ENCODE measurements at regions not wholly inside any gene's neighbourhood (a gene's known extent, or its start where the extent isn't known, plus 50 kb on each side); places are given as distances from the start of the nearest gene placed in this dataset.

DNA sequence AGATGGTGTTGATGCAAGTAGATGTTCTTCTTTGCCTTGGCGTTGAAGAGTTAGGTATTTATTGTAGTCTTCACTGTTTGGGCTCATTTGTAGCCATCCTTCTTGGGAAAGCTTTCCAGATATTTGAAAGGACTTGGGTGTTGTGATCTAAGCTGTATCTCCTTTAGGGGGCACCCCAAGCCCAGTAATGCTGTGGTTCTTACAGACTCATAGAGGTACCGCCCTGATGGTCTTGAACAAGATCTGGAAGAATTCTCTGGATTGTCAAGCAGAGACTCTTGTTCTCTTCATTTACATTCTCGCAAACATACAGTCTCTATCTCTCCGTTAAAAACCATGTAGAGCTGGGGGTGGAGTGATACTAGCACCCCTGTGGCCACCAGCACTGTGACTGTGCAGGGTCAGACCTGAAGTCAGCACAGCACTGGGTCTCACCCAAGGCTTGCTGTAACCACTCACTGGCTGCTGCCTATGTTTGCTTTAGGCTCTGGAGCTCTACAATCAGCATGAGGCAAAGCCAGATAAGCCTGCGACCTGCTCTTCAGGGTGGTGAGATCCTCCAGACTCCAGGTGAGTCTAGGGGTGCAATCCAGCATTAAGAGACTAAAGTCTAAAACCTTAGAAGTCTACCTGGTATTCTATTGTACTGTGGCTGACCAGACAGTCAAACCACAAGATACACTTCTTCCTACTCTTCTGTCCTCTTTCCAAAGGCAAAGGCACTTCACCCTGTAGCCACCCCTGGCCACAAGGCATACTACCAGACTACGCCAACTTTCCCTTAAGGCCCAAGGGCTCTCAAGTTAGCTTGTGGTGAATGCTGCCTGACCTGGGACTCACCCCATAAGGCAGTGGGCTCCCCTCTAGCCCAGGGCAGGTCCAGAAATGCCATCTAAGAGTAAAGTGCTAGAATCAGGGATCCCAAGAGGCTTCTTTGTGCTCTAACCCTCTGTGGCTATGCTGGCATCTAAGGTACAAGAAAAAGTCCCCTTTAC, 209.7 kb upstream of the TMEM196 start:
- Mint-ChIP-seq H3K4me1 (no peaks in the 10 kb centered on the region), H3K27me3 (ENCODE audit: low read depth, poor library complexity) (no peaks in the 10 kb centered on the region)
- peak; percentile 21 for DNase-seq

DNA sequence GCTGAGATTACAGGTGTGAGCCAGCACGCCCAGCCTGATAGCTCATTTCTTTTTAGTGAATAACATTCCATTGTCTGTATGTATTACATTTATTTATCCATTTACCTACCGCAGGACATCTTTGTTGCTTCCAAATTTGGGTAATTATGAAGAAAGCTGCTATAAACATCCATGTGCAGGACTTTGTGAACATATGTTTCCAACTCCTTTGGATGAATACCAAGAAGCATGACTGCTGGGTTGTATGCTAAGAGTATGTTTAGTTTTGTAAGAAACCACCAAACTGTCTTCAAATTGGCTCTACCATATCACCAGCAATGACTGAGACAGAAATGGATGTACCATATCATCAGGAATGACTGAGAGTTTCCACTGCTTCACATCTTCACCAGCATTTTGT, 200.2 kb upstream of the TMEM196 start:
- H3K9me3 Mint-ChIP-seq = no peaks in the 10 kb centered on the region

More for the DNA sequence above, 209.7 kb upstream of the TMEM196 start:
- Mint-ChIP-seq H3K36me3 (ENCODE audit: low read depth) (no peaks in the 10 kb centered on the region), H3K4me3 (no peak overlapping the region), H3K9me3 (peaks cover 16% of the 10 kb centered on the region), H3K27ac (peak overlapping the region; percentile 33)
- TF ChIP-seq, protein P1, sequence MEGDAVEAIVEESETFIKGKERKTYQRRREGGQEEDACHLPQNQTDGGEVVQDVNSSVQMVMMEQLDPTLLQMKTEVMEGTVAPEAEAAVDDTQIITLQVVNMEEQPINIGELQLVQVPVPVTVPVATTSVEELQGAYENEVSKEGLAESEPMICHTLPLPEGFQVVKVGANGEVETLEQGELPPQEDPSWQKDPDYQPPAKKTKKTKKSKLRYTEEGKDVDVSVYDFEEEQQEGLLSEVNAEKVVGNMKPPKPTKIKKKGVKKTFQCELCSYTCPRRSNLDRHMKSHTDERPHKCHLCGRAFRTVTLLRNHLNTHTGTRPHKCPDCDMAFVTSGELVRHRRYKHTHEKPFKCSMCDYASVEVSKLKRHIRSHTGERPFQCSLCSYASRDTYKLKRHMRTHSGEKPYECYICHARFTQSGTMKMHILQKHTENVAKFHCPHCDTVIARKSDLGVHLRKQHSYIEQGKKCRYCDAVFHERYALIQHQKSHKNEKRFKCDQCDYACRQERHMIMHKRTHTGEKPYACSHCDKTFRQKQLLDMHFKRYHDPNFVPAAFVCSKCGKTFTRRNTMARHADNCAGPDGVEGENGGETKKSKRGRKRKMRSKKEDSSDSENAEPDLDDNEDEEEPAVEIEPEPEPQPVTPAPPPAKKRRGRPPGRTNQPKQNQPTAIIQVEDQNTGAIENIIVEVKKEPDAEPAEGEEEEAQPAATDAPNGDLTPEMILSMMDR (IDR thresholded peaks at IDR 0.05) = peak; percentile 41

DNA sequence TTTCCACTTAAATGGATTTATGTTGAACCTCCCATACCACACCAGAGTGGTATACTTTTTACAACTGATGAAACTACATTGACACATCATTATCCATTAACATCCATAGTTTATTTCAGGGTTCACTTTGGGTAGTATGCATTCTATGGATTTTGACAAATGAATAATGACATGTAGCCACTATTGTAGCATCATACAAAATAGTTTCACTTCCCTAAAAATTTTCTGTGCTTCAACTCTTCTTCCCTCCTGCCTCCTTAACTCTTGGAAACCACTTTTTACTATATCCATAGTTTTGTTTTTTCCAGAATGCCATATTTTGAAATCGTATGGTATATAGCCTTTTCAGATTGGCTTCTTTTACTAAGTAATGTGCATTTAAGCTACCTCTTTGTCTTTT, 199.5 kb upstream of the TMEM196 start:
- H3K4me1 Mint-ChIP-seq = no peaks in the 10 kb centered on the region
- no peak overlapping the region for H3K27ac Mint-ChIP-seq
- DNase-seq = no peak
- H3K27me3 Mint-ChIP-seq (ENCODE audit: low read depth, poor library complexity) = no peaks in the 10 kb centered on the region
- no peaks in the 10 kb centered on the region for H3K9me3 Mint-ChIP-seq
- TF ChIP-seq, protein P1 (IDR thresholded peaks at IDR 0.05) = no peak
- no peak overlapping the region for H3K4me3 Mint-ChIP-seq
- no peaks in the 10 kb centered on the region for H3K36me3 Mint-ChIP-seq (ENCODE audit: low read depth)

More for the DNA sequence above, 200.2 kb upstream of the TMEM196 start:
- TF ChIP-seq, protein P1 (IDR thresholded peaks at IDR 0.05) = no peak
- no peak for DNase-seq
- no peaks in the 10 kb centered on the region for H3K27me3 Mint-ChIP-seq (ENCODE audit: low read depth, poor library complexity)
- H3K27ac Mint-ChIP-seq = no peak overlapping the region
- H3K4me1 Mint-ChIP-seq = no peaks in the 10 kb centered on the region
- no peaks in the 10 kb centered on the region for H3K36me3 Mint-ChIP-seq (ENCODE audit: low read depth)
- H3K4me3 Mint-ChIP-seq = no peak overlapping the region

DNA sequence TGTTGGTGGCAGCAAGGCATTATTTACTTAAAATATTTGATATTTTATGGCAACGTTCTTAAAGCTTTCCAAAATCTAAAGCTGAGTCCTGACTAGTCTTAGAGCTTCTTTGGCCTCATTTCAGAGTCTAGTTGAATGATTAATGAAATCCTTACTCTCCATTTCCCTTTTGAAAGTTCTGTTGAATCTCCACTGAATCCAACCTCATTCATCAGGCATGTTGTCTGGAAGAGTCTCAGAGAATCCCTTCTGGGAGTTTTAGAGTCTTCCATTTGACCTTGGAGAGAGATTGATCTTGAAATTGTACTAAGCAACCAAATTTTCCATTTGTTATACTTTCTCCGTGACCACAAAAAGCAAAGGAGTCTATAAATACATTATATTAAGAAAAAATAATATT, 198.5 kb upstream of the TMEM196 start:
- Mint-ChIP-seq H3K27me3 (ENCODE audit: low read depth, poor library complexity) (no peaks in the 10 kb centered on the region), H3K27ac (no peak overlapping the region), H3K36me3 (ENCODE audit: low read depth) (no peaks in the 10 kb centered on the region), H3K9me3 (no peaks in the 10 kb centered on the region), H3K4me1 (no peaks in the 10 kb centered on the region), H3K4me3 (no peak overlapping the region)
- DNase-seq = no peak
- TF ChIP-seq, protein P1 (IDR thresholded peaks at IDR 0.05) = no peak

DNA sequence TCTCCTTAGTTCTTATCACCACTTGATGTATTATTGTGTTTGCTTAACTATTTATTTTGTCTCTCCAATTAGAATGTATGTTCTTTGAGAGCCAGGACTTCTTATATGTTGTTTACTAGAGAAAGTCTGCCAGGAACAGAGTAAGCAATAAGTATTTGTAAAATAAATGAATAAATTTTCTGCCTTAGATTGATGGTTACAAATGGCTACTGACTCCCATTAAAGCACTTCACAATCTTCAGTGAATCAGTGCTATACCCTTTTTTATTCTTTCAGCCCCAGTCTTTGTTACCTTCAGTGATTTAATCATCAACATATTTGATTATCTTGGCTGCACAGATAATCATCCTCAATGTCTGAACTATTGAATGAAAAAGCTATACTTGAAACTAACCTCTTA, 197.1 kb upstream of the TMEM196 start:
- Mint-ChIP-seq H3K27me3 (ENCODE audit: low read depth, poor library complexity) (no peaks in the 10 kb centered on the region), H3K27ac (no peak overlapping the region), H3K36me3 (ENCODE audit: low read depth) (no peaks in the 10 kb centered on the region), H3K9me3 (no peaks in the 10 kb centered on the region), H3K4me3 (no peak overlapping the region), H3K4me1 (no peaks in the 10 kb centered on the region)
- TF ChIP-seq, protein P1 (IDR thresholded peaks at IDR 0.05) = no peak
- no peak for DNase-seq
